ENCODE measurements at regions not wholly inside any gene's neighbourhood (a gene's known extent, or its start where the extent isn't known, plus 50 kb on each side); places are given as distances from the start of the nearest gene placed in this dataset.

- no peak for TF ChIP-seq SIN3A (conservative IDR thresholded peaks at IDR 0.05 in 1 of 2, IDR thresholded peaks at IDR 0.05 in 1 of 2; ENCODE audit: low read depth in 1 of 2, low read length in 2 of 2)
- TF ChIP-seq CTCF (IDR thresholded peaks at IDR 0.05; ENCODE audit: control extremely low read depth in 1 of 3, insufficient read depth in 1 of 3, low read depth in 1 of 3, low read length in 3 of 3) = no peak
- TF ChIP-seq CREB1 (IDR thresholded peaks at IDR 0.05) = no peak
- TF ChIP-seq USF2 (IDR thresholded peaks at IDR 0.05; ENCODE audit: low read length) = no peak
- TF ChIP-seq ZNF274 (IDR thresholded peaks at IDR 0.05; ENCODE audit: borderline replicate concordance, extremely low read depth, low read length) = no peak
- TF ChIP-seq PHF8 (conservative IDR thresholded peaks at IDR 0.05; ENCODE audit: low read depth, low read length) = no peak
- TF ChIP-seq CHD2 (IDR thresholded peaks at IDR 0.05; ENCODE audit: low read length) = no peak
- no peak for TF ChIP-seq YY1 (IDR thresholded peaks at IDR 0.05; ENCODE audit: low read depth, low read length)
- no peak for TF ChIP-seq POLR2AphosphoS5 (IDR thresholded peaks at IDR 0.05; ENCODE audit: low read depth, low read length)
Observed at GRCh38 chr7:20075992-20076820, 141.0 kb downstream of the MACC1 start.

Data from H1 (cell line).